CD4-positive, alpha-beta T cell treated with Interleukin-12 subunit alpha and Interleukin-12 subunit beta, for 1 hour (primary cell): ENCODE measurements at regions not wholly inside any gene's neighbourhood (a gene's known extent, or its start where the extent isn't known, plus 50 kb on each side); places are given as distances from the start of the nearest gene placed in this dataset.
"Not testable (repeated sequence)": the region's sequence is repeated elsewhere in the genome, so short reads cannot be mapped to it uniquely, and the experiment has no call there.

Experiments
- DNase-seq: peaks from one replicate; pipeline ENCODE4 v3.0.0-alpha.2; 2020

- DNase-seq, result no peak
These were observed 146.6 kb upstream of the DGKB start for GRCh38 chr7:15049157-15049556.

DNA sequence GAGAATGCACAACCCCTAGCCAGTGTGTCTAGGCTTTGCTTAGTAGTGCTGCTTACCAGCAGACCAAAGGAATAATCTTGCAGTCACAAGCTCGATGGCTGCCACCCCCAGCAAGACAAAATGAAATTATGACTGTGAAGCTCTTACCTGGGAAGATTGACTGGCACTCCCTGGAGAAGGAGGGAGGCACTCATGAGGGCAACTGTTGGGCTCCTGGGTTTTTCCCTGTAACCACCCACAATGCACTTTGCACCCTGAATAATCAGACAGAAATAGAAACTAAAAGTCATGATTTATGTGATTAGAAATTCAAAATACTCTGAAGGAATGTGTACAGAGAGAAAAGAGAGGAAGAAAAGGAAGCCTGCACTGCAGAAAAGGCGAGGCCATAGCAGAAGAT is 144.3 kb upstream of the DGKB start:
- DNase-seq, result no peak

DNA sequence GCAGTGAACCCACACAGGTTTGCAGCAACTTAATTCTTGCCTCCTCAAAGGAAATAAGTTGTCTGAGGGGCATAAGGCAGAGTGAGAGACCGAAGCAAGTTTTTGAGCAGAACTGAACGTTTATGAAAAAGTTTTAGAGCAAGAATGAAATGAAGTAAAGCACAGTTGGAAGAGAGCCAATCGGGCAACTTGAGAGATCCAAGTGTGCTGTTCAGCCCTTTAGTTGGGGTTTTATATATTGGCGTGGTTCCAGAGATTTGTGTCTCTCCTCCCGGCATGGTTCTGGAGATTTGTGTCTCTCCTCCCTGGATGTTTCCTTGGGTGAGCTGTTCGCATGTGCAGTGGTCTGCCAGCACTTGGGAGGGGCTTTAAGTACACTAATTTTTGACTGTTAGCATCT is 141.4 kb upstream of the DGKB start:
- DNase-seq, result no peak

GRCh38 chr7:15042285-15043065 is 139.9 kb upstream of the DGKB start:
- DNase-seq, result no peak

GRCh38 chr7:15041226-15041625 is 138.7 kb upstream of the DGKB start:
- DNase-seq, result no peak

DNA sequence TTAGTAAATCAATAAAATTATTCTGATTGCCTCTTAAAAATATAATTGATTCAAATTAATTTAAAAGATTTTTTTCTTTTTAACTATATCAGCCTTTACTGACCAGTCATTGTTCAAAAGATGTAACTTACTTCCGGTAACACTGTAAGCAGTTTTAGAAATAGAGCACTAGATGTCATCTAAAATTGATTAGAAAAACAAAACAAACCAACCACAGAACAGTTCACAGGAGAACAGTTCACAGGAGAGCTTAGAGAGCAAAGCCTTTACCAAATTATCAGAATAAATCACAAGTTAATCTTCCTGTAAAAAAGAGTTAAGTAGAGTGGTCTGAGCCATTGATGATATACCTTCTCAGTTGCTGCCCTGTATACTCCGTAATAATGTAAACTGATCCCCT is 133.3 kb upstream of the DGKB start:
- DNase-seq, result no peak

GRCh38 chr7:15033039-15033438 is 130.5 kb upstream of the DGKB start:
- no peak for DNase-seq

- no peak for DNase-seq
These were observed 116.4 kb upstream of the DGKB start for GRCh38 chr7:15018981-15019380.

- DNase-seq, result no peak
These were observed 114.2 kb upstream of the DGKB start for GRCh38 chr7:15016766-15017165.

DNA sequence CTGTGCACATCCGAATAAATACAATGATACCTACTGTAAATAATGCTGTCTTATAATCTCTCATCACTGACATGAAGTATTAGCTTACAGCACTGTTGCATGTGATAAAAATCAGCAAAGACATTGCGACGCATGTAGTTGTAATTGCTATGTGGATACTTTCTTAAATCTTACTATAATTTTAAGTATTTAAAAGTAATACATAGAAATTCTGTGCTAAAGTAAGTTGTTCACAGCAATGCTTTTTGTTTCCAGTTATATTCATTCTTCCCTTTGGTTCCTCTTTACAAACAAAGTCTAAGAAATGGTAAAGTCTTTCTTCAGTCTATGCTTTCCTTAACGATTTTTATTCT is 113.7 kb upstream of the DGKB start:
- DNase-seq, result no peak

GRCh38 chr7:15015545-15016314 is 113.2 kb upstream of the DGKB start:
- peak; percentile 26 for DNase-seq

DNA sequence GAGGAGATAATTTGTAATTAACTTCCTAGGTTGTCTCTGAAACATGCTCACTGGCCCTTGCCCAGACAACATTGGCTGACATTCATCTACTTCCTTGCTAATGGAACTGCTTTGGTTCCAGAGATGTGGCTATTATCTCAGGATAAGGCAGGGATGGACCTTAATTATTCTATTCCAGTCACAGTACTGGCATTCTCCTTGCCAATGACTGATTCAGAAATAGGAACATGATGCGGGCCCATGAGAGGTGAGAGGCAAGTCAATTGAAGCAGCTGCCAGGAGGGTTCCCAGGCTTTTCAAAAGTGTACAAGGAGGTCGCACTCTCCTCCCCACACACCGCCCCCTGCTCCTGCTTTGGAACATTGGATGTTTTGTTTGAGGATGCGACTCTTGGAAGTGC is 109.6 kb upstream of the DGKB start:
- no peak for DNase-seq

DNA sequence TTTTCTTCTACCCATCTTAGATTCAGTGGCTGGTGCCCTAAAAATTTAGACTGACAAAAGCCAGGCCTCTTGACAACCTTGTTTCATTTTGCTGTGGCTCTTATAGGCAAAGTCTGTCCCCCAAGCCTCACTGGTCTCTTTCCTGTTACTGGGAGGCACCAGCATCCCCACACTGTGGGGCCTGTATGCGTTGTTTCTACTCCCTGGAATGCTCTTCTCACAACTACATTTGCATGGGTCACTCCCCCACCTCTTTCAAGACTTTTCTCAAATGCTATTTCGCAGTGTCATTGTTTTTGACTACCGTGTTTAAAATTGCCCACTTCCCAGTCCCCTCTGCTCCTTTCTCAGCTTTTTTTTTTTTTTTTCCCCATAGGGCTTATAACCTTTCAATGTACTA is 108.7 kb upstream of the DGKB start:
- DNase-seq, result no peak

DNA sequence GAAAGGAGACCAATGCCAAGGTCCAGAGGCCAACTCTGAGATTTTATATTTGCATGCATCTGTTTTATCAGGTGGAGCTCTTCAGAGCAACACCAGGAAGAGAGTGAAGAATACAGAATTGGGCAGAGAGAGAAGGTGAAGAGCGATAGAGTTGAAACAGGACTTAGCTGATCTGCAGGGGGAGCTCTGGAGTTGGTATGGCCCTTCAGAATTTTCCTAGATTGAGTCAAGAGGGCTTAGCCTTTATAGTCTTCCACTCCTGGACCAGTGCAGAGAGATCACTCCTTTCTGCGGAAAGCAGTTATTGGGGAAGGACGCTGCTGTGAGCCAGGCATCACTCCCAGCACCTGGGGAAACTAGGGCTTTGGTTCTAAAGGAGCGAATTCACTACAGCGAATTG is 105.0 kb upstream of the DGKB start:
- no peak for DNase-seq

DNA sequence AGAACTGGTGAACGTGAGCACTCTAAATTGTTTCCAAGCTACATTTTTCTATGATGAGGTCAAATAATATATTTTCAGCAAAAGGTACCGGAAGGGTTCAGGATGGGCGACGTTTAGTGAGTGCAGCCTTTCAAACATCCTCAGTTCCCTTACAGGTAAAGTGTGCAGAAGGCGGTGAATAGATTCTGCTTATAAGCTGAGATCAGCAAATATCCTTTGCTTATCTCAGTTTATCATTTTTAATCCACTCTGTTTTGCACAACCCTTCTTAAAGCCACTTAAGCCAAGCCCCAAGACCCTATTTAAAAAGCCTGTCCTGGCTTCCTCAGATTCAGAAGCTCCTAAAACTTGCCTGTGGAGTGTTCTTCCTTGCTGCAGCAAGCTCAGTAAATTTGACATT is 103.1 kb upstream of the DGKB start:
- no peak for DNase-seq

GRCh38 chr7:15000157-15000556 is 97.6 kb upstream of the DGKB start:
- DNase-seq, result no peak

DNA sequence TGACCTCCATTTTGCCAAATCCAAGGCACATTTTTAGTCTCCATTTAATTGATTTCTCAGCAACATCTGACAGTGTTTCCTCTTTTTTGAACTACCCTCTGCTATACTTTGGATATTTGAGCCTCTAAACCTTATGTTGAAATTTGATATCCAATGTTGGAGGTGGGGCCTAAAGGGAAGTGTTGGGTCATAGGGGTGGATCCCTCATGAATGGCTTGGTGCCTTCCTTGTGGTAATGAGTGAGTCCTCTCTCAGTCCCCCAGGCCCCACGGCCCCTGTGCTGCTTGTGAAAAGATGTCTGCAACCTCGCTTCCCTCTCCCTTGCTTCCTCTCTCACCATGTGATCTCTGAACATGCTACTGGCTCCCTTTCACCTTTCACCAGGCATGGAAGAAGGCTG is 96.8 kb upstream of the DGKB start:
- no peak for DNase-seq

DNA sequence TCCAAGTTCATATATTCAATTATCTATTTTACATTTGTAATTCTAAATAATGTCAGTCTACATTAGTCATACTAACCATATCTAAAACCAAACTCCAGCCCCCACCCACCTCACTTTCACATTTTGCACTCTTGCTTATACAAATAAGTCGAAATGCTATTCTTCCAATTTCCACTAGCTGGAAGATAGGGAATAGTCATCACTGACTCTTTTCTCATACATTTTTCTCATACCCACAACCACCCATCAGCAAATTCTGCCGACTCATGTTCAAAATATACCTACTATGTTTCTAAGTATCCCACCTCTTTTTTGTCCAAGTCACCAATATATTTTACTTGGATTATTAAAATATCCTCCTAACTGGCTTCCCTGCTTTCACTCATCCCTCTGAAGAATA is 93.2 kb upstream of the DGKB start:
- DNase-seq, result no peak

GRCh38 chr7:14988941-14989340 is 86.4 kb upstream of the DGKB start:
- DNase-seq, result no peak

DNA sequence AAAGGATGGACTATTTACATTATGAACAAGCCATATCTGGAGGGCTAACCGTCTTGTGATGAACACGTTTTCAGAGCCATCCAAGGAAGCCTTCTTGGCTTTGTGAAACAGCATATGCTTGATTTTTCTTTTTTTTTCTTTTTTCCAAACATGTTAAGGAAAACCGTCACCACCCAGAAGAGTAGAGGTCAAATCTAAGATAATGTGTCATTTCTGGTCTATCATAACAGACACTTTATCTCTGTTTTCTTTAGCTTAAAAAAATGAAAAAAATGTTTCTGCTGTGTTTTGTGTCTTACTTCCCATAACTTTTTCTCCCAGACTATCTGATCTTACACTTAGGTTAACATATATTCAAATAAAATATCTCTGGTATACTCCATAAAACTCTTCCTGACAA is 76.1 kb upstream of the DGKB start:
- no peak for DNase-seq

DNA sequence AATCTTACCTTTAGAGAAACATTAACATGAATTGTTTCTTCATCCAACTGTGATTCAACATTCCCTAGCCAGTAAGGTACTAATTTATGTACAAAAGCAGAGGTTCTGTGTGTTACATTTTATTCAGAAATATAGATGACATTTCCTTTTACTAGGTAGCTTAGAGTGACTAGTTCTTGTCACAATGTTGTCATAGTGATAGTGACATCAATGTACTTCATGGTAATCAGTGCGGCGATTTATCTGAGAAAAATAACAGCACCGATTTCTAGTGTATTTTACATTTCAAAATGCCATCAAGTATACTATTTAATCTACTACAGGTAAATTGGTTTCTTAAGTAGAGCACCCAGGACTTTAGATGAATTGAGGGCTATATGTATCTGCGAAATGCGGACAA is 72.1 kb upstream of the DGKB start:
- no peak for DNase-seq

DNA sequence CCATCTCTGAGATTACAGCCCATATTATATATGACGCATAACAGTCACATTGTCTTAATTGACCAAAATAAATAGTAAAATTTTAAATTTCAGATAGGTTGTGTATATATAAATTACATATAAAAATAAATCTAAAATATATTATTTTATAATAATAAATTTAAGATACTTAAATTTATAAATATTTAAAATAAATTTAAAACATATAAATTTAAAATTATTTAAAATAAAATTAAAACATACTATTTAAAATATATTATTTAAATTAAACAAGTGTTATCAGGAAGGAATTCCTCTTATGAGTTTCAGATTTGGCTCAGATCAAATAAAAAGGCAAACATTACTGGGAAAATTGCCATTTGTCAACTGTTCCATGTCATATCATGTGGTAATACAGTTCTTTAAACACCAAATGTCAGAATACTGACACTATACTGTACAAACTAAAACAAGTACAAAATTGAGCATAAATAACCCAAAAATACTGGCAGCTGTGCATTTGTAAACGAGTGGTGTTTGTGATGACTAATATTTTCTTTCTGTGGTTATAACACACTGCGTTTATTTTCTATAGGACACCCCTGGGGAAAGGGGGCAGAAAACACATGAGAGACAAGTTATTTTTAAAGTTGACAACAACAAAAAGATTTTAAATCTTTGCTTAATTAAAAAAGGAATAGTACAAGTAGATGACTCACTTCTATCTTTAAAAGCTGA is 71.3 kb upstream of the DGKB start:
- DNase-seq, result no peak

DNA sequence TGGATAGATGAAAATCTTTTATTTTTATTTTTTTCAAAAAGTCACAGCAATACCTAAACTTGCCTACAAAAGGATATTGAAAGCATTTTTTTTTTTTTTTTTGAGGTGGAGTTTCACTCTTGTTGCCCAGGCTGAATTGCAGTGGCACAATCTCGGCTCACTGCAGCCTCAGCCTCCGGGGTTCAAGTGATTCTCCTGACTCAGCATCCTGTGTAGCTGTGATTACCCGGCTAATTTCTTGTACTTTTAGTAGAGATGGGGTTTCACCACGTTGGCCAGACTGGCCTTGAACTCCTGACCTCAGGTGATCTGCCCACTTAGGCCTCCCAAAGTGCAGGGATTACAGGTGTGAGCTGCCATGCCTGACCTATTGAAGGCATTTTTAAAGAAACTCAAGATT is 69.1 kb upstream of the DGKB start:
- not testable (repeated sequence) for DNase-seq

DNA sequence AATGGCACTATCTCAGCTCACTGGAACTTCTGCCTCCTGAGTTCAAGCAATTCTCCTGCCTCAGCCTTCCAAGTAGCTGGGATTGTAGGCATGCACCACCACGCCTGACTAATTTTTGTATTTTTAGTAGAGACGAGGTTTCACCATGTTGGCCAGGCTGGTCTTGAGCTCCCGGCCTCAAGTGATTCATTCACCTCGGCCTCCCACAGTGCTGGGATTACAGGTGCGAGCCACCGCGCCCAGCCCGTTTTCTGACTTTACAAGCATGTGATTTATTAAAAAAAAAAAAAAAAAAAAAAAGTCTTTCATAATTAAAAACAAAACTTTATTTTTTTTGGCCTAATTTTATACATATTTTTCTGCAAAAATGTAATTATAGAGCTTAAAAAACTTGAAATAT is 64.8 kb upstream of the DGKB start:
- not testable (repeated sequence) for DNase-seq
